C1 segment of cervical spinal cord (tissue), 14 donors: ENCODE measurements at regions not wholly inside any gene's neighbourhood (a gene's known extent, or its start where the extent isn't known, plus 50 kb on each side); places are given as distances from the start of the nearest gene placed in this dataset.
"Not testable (repeated sequence)": the region's sequence is repeated elsewhere in the genome, so short reads cannot be mapped to it uniquely, and the experiment has no call there.

Source experiments
- DNase-seq, 14 donors: peaks; one replicate each; lab custom pipeline; 2025; lab: John Stamatoyannopoulos, UW

- not testable (repeated sequence) for DNase-seq
Measured at GRCh38 chr12:9449657-9450126, 158.0 kb downstream of the KLRB1 start.

- DNase-seq = no peak
Measured at GRCh38 chr12:9449181-9449580, 158.5 kb downstream of the KLRB1 start.

- peak in 1 of 14 donors; percentile 2 for DNase-seq
Measured at GRCh38 chr12:9448648-9449047, 159.1 kb downstream of the KLRB1 start.

DNA sequence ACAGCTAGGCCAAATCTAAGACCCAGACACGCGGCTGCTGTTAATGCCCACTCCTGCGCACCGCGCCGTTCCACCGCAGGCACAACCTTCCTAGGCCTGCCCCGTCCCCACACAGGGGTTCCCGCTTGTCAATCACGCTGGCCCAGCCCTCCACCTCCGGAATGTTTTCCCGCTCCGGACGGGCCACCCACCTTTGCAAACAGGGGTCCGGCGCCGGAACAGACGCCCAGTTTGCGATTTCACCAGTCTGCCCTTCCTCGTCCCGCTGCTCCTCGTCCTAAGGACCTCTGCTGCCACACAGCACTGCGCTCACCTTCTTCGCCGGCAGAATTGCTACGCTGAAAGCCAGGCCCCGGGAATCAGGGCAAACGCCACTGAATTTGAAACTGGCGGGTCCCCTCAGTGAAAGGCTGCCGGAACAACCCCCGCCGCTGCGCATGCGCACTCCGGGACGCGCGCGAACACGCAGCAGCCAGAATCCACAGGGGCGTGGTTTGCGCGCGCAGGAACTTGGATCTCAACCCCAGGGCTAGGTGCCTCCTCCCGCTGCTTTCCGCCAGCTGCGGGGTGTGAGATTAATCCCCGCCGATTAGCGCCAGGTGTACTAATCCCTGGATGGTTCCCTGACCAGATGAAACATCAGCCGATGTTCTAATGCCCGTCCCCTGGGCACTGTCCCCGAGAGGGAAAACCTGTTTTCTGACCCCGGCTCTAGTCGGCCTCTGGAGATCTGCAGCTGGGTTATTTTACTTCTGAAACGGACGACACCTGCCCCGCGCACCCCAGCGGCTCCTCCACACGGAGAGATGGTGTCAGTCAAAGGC lies 159.7 kb downstream of the KLRB1 start:
- peak; percentile 4 to 84 (median 58) for DNase-seq

DNA sequence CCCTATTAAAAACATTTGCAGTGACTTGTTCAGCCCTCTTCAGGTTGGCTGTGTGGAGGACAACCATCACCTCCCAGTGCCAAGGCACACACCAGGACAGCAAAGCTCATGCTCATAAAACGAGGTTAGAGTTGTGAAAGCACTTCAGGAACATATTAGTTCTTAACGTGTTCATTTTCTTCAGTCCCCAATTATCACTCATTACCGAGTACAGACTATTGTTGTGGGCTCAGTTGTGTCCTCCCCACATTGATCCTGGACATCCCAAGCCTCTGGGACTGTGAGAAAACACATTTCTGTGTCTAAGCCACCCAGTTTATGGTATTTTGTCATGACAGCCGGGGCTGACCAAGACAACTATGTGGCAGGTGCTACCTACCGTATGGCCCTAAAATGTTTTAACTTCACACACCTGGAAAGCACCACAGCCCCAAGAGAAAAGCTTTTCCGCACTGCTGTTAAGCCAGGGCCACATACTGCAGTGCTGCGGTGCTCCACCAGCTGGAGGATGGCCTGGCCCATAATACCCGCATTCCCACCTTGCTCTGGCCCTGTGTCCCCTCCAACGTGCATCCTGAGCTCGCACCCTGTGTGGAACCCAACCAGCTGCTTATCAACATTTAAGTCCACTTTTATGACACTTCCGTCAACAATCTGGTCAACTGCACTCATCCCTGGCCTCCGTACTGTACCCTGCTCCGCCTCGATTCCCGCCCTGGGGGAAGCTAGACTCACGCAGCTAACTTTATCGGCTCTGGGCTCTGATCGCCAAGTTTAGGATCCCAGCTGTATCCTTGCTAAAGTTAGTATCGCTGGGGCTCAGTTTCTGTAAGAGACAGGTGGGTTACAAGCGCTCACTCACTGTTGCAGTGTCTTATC lies 160.6 kb downstream of the KLRB1 start:
- DNase-seq = not testable (repeated sequence)

- DNase-seq = not testable (repeated sequence)
Measured at GRCh38 chr12:9440428-9440827, 167.3 kb downstream of the KLRB1 start.

GRCh38 chr12:9435682-9436081 lies 172.0 kb downstream of the KLRB1 start:
- not testable (repeated sequence) for DNase-seq

GRCh38 chr12:9430385-9430784 lies 177.3 kb downstream of the KLRB1 start:
- DNase-seq = not testable (repeated sequence)

DNA sequence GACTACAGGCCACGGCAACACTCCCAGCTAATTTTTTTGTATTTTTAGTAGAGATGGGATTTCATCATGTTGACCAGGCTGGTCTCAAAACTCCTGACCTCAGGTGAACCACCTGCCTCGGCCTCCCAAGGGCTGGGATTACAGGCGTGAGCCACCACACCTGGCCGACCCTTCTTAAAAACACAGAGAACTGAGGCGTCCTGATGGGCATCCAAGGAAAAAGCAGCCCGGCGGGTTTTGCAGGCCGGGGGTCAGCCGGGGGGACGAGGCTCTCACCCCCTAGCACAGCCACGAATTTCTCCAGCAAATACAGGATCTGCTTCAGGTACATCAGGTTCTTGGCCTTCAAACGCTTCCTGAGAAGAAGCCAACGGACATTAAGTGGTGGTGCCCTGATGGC lies 178.9 kb downstream of the KLRB1 start:
- not testable (repeated sequence) for DNase-seq

DNA sequence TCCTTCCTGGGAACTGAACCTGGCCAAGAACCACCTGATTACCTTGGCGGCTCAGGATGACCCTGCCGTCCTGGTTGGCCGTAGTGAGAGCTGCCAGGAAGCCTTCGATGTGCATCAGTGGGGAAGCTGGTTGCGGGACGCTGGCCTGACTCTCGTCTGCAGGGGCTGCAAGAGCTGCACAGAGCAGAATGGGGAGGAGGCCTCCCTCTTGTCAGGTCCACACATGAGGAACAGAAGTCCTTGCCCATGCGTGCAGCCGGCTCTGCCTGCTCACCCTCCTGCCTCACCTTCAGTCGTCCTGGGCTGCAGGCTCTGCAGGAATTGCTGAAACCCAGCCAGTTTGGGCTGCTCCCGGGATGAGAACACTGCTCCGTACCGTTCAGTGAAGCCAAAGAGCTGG lies 182.3 kb downstream of the KLRB1 start:
- DNase-seq = not testable (repeated sequence)

DNA sequence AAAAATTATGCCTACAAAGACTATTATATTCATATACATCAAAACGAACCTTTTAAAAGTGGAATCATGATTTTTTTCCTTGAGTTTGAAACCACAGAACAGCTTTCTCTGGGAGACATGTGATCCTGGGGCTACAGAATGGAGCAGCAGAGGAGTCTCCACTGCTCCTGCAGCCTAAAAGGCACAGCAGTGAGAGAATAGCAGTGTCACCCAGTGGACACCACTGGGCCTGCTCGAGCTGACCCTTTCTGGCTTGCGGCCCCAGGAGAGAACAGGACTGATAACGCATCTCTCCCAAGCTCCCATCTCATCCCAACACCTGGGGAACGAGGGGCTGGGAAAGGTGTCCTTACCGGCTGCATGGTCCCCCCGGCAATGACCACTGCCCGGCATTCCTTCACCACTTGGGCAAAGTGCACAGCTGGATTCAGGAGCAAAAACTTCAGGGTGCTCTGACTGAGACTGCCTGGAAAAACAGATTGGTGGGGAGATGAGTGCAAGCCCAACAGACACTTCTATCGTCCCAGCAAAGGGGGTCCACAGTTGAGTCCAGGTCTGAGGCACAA lies 183.5 kb downstream of the KLRB1 start:
- not testable (repeated sequence) for DNase-seq

DNA sequence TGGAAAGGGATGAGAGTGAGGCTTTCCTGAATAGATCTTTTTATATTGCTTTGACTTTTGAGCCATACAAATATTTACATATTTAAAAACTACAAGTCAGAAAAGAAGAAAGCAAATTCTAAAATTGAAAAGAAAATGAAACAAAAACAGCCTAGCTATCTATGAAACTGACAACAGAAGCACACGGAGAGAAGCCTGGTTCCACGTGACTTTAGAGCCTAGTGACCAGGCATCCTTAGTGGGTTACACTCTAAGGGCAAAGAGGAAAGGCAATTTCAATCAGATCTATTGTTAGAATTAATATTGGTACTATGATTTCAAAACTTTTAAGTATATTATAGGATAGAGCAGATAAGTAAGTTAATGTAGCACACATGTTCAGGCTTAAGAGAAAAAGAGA lies 185.0 kb downstream of the KLRB1 start:
- not testable (repeated sequence) for DNase-seq

GRCh38 chr12:9421520-9422086 lies 186.1 kb downstream of the KLRB1 start:
- not testable (repeated sequence) for DNase-seq

GRCh38 chr12:9420817-9421519 lies 186.7 kb downstream of the KLRB1 start:
- DNase-seq = not testable (repeated sequence)

DNA sequence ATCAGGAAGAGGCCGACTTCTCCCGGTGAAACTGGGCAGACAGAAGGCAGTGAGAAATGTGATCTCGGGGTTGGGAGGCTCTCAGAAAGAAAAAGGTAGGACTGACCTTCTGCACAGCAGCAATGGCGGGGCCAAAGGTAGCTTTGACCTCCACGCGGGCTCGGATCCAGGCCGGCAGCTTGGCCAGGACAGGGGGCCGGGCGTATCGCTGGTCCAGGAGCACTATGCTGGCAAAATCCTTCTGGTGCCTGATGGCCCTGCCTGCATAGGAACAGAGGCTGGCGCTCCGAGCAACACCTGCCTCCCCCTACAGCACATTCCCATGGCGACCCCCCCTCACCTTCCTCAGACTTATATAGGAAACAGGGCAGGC lies 189.1 kb downstream of the KLRB1 start:
- not testable (repeated sequence) for DNase-seq

DNA sequence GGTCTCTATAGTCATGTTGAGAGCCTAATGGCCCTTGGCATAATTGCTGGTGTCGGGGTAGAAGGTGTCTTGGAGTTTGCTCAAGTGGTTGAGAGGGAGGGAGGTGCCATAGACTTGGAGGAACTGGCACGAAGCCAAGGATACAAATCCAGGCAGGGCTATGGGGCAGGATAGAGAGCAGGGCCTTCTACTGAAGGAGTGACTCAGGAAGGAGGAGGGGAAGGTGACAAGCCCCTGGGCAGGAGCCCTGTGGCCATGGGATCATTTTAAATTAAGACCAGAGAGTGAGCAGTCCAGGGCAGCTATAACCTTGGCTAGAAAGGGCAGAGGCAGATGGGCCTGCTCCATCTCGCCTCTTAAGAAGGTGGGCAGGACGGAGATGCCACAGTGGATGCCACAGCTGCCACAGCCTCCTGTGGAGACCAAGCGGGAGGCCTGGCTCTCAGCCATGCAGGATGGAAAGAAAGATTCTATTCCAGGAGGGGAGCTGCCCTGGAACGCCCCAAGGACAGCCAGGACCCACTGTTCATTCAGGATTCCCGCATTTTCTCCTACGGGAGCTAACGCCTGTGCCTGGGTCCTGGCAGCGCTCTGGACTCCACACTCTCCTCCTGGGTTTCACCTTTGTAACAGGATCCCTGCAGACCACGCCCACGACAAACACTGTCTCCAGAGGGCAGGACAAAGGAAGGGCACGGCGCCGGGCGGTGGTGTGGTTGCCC lies 189.6 kb downstream of the KLRB1 start:
- DNase-seq = not testable (repeated sequence)

DNA sequence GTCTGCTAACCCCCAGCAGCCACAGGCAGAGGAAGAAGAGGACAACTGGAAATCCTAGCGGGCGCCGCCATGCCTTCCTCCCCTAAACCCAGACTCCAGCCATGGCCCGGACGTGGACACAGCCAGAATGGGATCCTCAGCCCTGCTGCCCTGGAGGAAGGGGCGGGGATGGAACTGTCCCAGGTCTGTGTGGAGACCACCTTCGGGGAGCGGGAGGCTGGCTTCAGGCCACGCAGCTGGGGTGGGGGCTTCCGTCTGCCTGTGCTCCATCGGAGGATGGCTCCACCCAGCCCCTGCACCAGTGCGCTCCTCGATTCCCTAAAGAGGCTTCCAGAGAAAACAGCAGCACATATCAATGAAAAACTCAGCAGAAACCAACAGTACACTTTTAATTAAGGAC lies 190.4 kb downstream of the KLRB1 start:
- not testable (repeated sequence) for DNase-seq

GRCh38 chr12:9416346-9416745 lies 191.4 kb downstream of the KLRB1 start:
- not testable (repeated sequence) for DNase-seq

- peak in 4 of 14 donors; percentile 1 to 18 (median 2) for DNase-seq
Measured at GRCh38 chr12:9415898-9416297, 191.8 kb downstream of the KLRB1 start.

DNA sequence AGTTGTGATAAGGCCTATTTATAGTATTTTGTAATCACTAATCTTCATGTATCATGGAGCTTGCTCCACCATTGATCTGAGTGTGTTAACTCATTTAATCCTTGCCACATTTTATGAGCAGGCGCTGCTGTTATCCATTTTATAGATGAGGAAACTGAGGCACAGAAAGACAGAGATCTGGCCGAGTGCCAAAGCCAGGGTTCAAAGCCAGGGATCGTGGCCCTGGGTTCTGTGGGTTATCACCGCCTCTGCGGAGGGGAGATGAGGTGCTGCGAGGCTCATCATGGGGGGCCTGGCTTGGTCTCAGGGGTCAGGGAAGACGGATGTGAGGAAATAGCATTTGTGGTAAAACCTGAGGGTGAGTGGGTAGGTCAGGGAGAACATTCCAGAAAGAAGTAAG lies 193.9 kb downstream of the KLRB1 start:
- not testable (repeated sequence) for DNase-seq
